Spleen (tissue), 11 donors: ENCODE measurements at regions not wholly inside any gene's neighbourhood (a gene's known extent, or its start where the extent isn't known, plus 50 kb on each side); places are given as distances from the start of the nearest gene placed in this dataset.

Experiments
- DNase-seq: peaks from one replicate; pipeline ENCODE4 v3.0.0-alpha.2; 2020
- H3K27ac ChIP-seq, 8 donors: fragments of 200-600 bp; sonication (generic) in 7 of 8; 1 replicate in 4 of 8; 2 replicates in 4 of 8; pipeline versions ENCODE4 v1.5.0 to v1.8.0; 2016 to 2021; ENCODE audit warnings: inconsistent platforms in 4 of 8, mild to moderate bottlenecking in 4 of 8, moderate library complexity in 1 of 8
- H3K27me3 ChIP-seq, 7 donors: fragments of 200-600 bp; sonication (generic) in 6 of 7; replicated peaks in 1 of 7; 1 replicate in 4 of 7; 2 replicates in 3 of 7; pipeline versions ENCODE4 v1.5.0 to v1.8.0; 2016 to 2021; ENCODE audit warnings: inconsistent platforms in 3 of 7, mild to moderate bottlenecking in 1 of 7
- H3K36me3 ChIP-seq, 6 donors: fragments of 200-600 bp; sonication (generic) in 5 of 6; 1 replicate in 4 of 6; 2 replicates in 2 of 6; pipeline versions ENCODE4 v1.5.0 to v1.8.0; 2016 to 2021; ENCODE audit warnings: inconsistent platforms in 2 of 6
- H3K4me1 ChIP-seq, 6 donors: fragments of 200-600 bp; sonication (generic) in 5 of 6; 1 replicate in 3 of 6; 2 replicates in 3 of 6; pipeline versions ENCODE4 v1.5.0 to v1.8.0; 2016 to 2021; ENCODE audit warnings: inconsistent platforms in 3 of 6
- H3K4me3 ChIP-seq, 8 donors: fragments of 200-600 bp; sonication (generic) in 7 of 8; 1 replicate in 4 of 8; 2 replicates in 4 of 8; pipeline versions ENCODE4 v1.5.0 to v1.8.0; 2016 to 2021; ENCODE audit warnings: inconsistent platforms in 4 of 8, mild to moderate bottlenecking in 4 of 8, moderate library complexity in 2 of 8
- H3K9me3 ChIP-seq, 8 donors: fragments of 200-600 bp; sonication (generic) in 7 of 8; 1 replicate in 4 of 8; 2 replicates in 4 of 8; pipeline versions ENCODE4 v1.5.0 to v1.8.0; 2016 to 2021; ENCODE audit warnings: inconsistent platforms in 4 of 8
- CTCF ChIP-seq, 11 experiments: fragments of 200-600 bp in 7 of 11; fragments of 450-650 bp in 4 of 11; sonication (generic) in 4 of 11; IDR thresholded peaks in 8 of 11; conservative IDR thresholded peaks in 3 of 11; 1 replicate in 7 of 11; 2 replicates in 4 of 11; pipeline versions ENCODE4 v1.4.0 to v1.8.0; 2016 to 2021; ENCODE audit warnings: antibody characterized with exemption in 11 of 11, inconsistent platforms in 4 of 11, mild to moderate bottlenecking in 1 of 11
- POLR2A ChIP-seq, 3 donors: fragments of 450-650 bp; IDR thresholded peaks; one replicate each; pipeline ENCODE4 v1.5.1; 2017; ENCODE audit warnings: antibody characterized with exemption in 3 of 3, mild to moderate bottlenecking in 1 of 3
- POLR2AphosphoS5 ChIP-seq, 3 donors: sonication (generic); formaldehyde crosslinking; IDR thresholded peaks; one replicate each; pipeline ENCODE4 v1.5.1; 2017; ENCODE audit warnings: antibody characterized with exemption in 3 of 3
- WGBS, 5 donors: extraction: QIAGEN DNeasy Blood & Tissue Kit in 3 of 5; methylation state at CpG; one replicate each; pipeline versions ENCODE4 v1.1.5 to v1.1.7; 2013 to 2018; 5-methylcytosine and 5-hydroxymethylcytosine counted together
- intact Hi-C: fragments of 100-400 bp; cut with DNase I; formaldehyde crosslinking; loops from one replicate; pipeline ENCODE4 v1.15.0; 2023; ENCODE audit warnings: low total_unique reads
- donor health status: healthy with polysubstance abuse.
- donor health status: DM: no; HTN: no; CAD: no; lungs with moderate emphysema.
- donor health status: DM: no; HTN: no; CAD: no.
- donor health status: Bipolar disorder and iron deficiency.
- donor health status: healthy.
- donor health status: DM: no; HTN: no; CAD: no.
- donor health status: DM: yes; HTN: yes; CAD: no.

GRCh38 chr3:80697291-80697690 lies 929.5 kb upstream of the ROBO1 start:
- H3K4me1 ChIP-seq = no peaks in the 10 kb centered on the region
- H3K36me3 ChIP-seq = no peaks in the 10 kb centered on the region
- WGBS, 5 donors = 80 to 89% (median 85%) methylated on average over 2 of the region's 2 CpGs
- no peaks in the 10 kb centered on the region for H3K27me3 ChIP-seq
- no peak overlapping the region for H3K4me3 ChIP-seq
- intact Hi-C loops = no loop called here
- TF ChIP-seq POLR2AphosphoS5 (IDR thresholded peaks at IDR 0.05) (no peak), CTCF (IDR thresholded peaks at IDR 0.05 in 8 of 11, conservative IDR thresholded peaks at IDR 0.05 in 3 of 11) (no peak), POLR2A (IDR thresholded peaks at IDR 0.05) (no peak)
- no peak for DNase-seq
- no peak overlapping the region for H3K27ac ChIP-seq
- H3K9me3 ChIP-seq = peaks cover 0 to 9% (median 0%) of the 10 kb centered on the region in 8 donors

- Histone ChIP-seq H3K4me3 (no peak overlapping the region), H3K9me3 (peaks cover 0 to 9% (median 0%) of the 10 kb centered on the region in 8 donors), H3K27ac (no peak overlapping the region), H3K36me3 (no peaks in the 10 kb centered on the region), H3K4me1 (no peaks in the 10 kb centered on the region), H3K27me3 (no peaks in the 10 kb centered on the region)
- intact Hi-C loops = no loop called here
- 63 to 78% (median 68%) methylated on average over 2 of the region's 2 CpGs for WGBS, 5 donors
- TF ChIP-seq POLR2AphosphoS5 (IDR thresholded peaks at IDR 0.05) = no peak
- TF ChIP-seq CTCF (IDR thresholded peaks at IDR 0.05 in 8 of 11, conservative IDR thresholded peaks at IDR 0.05 in 3 of 11) = no peak
- no peak for TF ChIP-seq POLR2A (IDR thresholded peaks at IDR 0.05)
- DNase-seq = no peak
Observed at GRCh38 chr3:80696280-80696679, 928.5 kb upstream of the ROBO1 start.

GRCh38 chr3:80688814-80689213 lies 921.0 kb upstream of the ROBO1 start:
- WGBS, 5 donors = 1 to 9% (median 4%) methylated on average over 2 of the region's 2 CpGs
- intact Hi-C loops = no loop called here
- TF ChIP-seq POLR2A (IDR thresholded peaks at IDR 0.05) (no peak), POLR2AphosphoS5 (IDR thresholded peaks at IDR 0.05) (no peak), CTCF (IDR thresholded peaks at IDR 0.05 in 8 of 11, conservative IDR thresholded peaks at IDR 0.05 in 3 of 11) (no peak)
- H3K4me1 ChIP-seq = no peaks in the 10 kb centered on the region
- H3K27ac ChIP-seq = no peak overlapping the region
- no peaks in the 10 kb centered on the region for H3K36me3 ChIP-seq
- H3K27me3 ChIP-seq = no peaks in the 10 kb centered on the region
- H3K9me3 ChIP-seq = peaks cover 0 to 5% (median 0%) of the 10 kb centered on the region in 8 donors
- H3K4me3 ChIP-seq = no peak overlapping the region
- no peak for DNase-seq

GRCh38 chr3:80682951-80683350 lies 915.2 kb upstream of the ROBO1 start:
- Histone ChIP-seq H3K9me3 (peaks cover 0 to 11% (median 4%) of the 10 kb centered on the region in 8 donors), H3K36me3 (no peaks in the 10 kb centered on the region), H3K4me3 (no peak overlapping the region), H3K27ac (no peak overlapping the region), H3K27me3 (no peaks in the 10 kb centered on the region), H3K4me1 (no peaks in the 10 kb centered on the region)
- intact Hi-C loops = no loop called here
- no peak for TF ChIP-seq POLR2AphosphoS5 (IDR thresholded peaks at IDR 0.05)
- no peak for TF ChIP-seq CTCF (IDR thresholded peaks at IDR 0.05 in 8 of 11, conservative IDR thresholded peaks at IDR 0.05 in 3 of 11)
- TF ChIP-seq POLR2A (IDR thresholded peaks at IDR 0.05) = no peak
- WGBS, 5 donors = 58 to 71% (median 69%) methylated on average over 1 of the region's 1 CpG
- DNase-seq = no peak
